ENCODE measurements at regions not wholly inside any gene's neighbourhood (a gene's known extent, or its start where the extent isn't known, plus 50 kb on each side); places are given as distances from the start of the nearest gene placed in this dataset.

DNA sequence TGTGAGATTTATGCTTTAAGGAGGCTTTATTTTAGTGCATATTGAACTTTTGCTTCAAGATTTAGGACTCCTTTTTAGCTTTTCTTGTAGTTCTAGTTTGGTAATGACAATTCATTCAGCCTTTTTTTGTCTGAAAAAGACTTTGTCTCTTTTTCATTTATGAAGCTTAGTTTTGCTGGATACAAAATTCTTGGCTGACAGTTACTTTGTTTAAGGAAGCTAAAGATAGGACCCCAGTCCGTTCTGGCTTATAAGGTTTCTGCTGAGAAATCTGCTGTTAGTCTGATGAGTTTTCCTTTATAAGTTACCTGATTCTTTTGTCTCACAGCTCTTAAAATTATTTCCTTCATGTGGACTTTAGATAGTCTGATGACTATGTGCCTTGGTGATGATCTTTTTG, 142.8 kb upstream of the B3GAT2 start:
- H3K4me1 Mint-ChIP-seq = peaks cover 15% of the 10 kb centered on the region
- TF ChIP-seq, protein P1, sequence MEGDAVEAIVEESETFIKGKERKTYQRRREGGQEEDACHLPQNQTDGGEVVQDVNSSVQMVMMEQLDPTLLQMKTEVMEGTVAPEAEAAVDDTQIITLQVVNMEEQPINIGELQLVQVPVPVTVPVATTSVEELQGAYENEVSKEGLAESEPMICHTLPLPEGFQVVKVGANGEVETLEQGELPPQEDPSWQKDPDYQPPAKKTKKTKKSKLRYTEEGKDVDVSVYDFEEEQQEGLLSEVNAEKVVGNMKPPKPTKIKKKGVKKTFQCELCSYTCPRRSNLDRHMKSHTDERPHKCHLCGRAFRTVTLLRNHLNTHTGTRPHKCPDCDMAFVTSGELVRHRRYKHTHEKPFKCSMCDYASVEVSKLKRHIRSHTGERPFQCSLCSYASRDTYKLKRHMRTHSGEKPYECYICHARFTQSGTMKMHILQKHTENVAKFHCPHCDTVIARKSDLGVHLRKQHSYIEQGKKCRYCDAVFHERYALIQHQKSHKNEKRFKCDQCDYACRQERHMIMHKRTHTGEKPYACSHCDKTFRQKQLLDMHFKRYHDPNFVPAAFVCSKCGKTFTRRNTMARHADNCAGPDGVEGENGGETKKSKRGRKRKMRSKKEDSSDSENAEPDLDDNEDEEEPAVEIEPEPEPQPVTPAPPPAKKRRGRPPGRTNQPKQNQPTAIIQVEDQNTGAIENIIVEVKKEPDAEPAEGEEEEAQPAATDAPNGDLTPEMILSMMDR (IDR thresholded peaks at IDR 0.05; ENCODE audit: unreplicated experiment in 3 of 3) = no peak

DNA sequence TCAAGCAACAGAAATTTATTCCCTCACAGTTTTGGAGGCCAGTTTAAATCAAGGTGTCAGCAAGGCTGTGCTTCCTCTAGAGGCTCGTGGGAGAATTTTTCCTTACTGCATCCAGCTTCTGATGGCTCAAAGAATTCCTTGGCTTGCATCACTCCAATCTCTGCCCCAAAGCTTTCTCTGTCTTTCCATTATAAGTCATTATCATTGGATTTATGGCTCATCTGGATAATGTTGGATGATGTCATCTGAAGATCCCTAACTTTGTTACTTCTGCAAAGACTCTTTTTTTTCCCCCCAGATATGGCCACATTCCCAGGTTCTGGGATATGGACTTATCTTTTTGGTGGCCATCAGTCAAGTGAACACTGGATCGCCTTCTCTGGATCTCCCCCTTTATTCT, 146.3 kb upstream of the B3GAT2 start:
- peak overlapping the region in 2 of 3 experiments; percentile 22 to 50 for H3K27ac Mint-ChIP-seq

More for the DNA sequence above, 142.8 kb upstream of the B3GAT2 start:
- no peaks in the 10 kb centered on the region for H3K36me3 Mint-ChIP-seq (ENCODE audit: low read depth)
- no peak overlapping the region for H3K4me3 Mint-ChIP-seq
- H3K27me3 Mint-ChIP-seq (ENCODE audit: low read depth) = no peaks in the 10 kb centered on the region
- H3K9me3 Mint-ChIP-seq = peaks cover 37% of the 10 kb centered on the region
- H3K27ac Mint-ChIP-seq = no peak overlapping the region

DNA sequence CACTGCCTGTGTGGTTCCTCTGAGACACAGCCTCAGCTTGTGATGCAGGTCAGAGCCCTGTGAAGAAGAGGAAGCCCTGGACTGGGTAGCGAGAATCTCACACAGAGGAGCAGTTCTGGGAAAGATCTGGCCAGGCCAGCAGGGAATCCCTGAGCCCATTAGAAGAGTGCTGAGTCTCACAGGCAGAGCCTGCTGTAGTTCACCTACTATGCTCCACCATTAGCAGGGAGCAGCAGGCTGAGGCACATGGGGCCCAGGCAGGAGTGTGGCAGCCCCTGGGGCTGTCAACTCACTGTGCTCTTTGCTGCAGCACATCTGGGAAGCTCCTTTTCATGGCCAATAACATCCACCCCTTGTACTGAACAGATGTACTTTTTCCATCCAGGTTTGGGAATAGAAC, 146.8 kb upstream of the B3GAT2 start:
- Mint-ChIP-seq H3K27me3 (ENCODE audit: low read depth) (no peaks in the 10 kb centered on the region), H3K36me3 (ENCODE audit: low read depth) (no peaks in the 10 kb centered on the region), H3K9me3 (peaks cover 28% of the 10 kb centered on the region), H3K4me3 (no peak overlapping the region), H3K27ac (peak overlapping the region in 2 of 3 experiments; percentile 22 to 50), H3K4me1 (peaks cover 43% of the 10 kb centered on the region)
- TF ChIP-seq, protein P1 (IDR thresholded peaks at IDR 0.05; ENCODE audit: unreplicated experiment in 3 of 3) = no peak

More for the DNA sequence above, 146.3 kb upstream of the B3GAT2 start:
- no peaks in the 10 kb centered on the region for H3K27me3 Mint-ChIP-seq (ENCODE audit: low read depth)
- TF ChIP-seq, protein P1 (IDR thresholded peaks at IDR 0.05; ENCODE audit: unreplicated experiment in 3 of 3) = peak in 1 of 3 experiments; percentile 5
- H3K9me3 Mint-ChIP-seq = peaks cover 28% of the 10 kb centered on the region
- no peak overlapping the region for H3K4me3 Mint-ChIP-seq
- peaks cover 40% of the 10 kb centered on the region for H3K4me1 Mint-ChIP-seq
- H3K36me3 Mint-ChIP-seq (ENCODE audit: low read depth) = no peaks in the 10 kb centered on the region

DNA sequence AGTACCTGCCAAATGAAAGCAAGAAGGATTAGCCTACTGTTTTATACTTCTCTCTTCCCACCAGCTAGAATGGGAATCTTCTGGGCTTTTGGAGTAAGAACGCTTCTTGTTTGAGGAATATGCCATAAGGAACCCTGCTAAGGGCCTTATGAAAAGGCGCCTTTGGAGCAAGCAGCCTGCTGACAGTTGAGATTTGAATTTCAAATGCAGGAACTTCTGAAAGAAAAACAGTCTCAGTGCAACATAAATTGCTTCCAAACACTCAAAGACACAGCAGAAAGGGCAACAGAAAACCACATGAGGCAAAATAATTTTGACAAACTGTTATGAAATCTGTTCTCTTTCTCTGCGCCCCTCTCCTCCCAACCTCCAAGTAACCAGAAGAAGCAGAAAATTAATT, 149.4 kb upstream of the B3GAT2 start:
- H3K4me3 Mint-ChIP-seq = no peak overlapping the region
- peaks cover 3% of the 10 kb centered on the region for H3K27me3 Mint-ChIP-seq (ENCODE audit: low read depth)
- H3K27ac Mint-ChIP-seq = peak overlapping the region; percentile 86 to 94 (median 90)
- TF ChIP-seq, protein P1 (IDR thresholded peaks at IDR 0.05; ENCODE audit: unreplicated experiment in 3 of 3) = no peak
- H3K9me3 Mint-ChIP-seq = peaks cover 8% of the 10 kb centered on the region
- H3K36me3 Mint-ChIP-seq (ENCODE audit: low read depth) = no peaks in the 10 kb centered on the region
- peaks cover 55% of the 10 kb centered on the region for H3K4me1 Mint-ChIP-seq

DNA sequence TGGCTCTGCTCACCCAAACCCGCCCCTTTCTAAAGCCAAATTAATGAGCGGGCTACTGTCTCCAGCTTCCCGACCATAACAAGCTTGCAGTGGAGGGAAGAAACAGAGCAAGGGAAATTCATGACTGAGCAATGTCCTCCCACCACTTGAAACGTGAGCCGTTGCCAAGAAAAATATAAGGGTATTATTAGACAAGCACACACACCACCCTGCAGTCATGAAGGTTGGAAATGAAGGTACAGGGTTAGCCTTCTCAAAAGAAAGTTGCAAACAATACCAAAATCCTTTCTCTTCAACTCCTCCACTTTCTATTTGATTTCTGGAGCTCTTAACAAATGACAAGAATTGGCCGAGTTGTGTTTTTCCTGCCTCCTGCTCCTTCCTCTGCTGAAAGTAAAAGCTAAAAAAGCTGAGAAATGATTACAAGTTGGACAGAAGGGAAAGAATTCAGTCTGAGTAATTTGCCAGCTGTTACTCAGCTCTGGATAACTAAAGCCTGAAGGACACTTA, 151.1 kb upstream of the B3GAT2 start:
- Mint-ChIP-seq H3K9me3 (peaks cover 4% of the 10 kb centered on the region), H3K36me3 (ENCODE audit: low read depth) (no peaks in the 10 kb centered on the region), H3K4me1 (peaks cover 57% of the 10 kb centered on the region), H3K4me3 (peak overlapping the region; percentile 18 to 34 (median 20)), H3K27me3 (ENCODE audit: low read depth) (peaks cover 3% of the 10 kb centered on the region), H3K27ac (peak overlapping the region; percentile 90 to 94 (median 91))
- TF ChIP-seq, protein P1 (IDR thresholded peaks at IDR 0.05; ENCODE audit: unreplicated experiment in 3 of 3) = no peak

DNA sequence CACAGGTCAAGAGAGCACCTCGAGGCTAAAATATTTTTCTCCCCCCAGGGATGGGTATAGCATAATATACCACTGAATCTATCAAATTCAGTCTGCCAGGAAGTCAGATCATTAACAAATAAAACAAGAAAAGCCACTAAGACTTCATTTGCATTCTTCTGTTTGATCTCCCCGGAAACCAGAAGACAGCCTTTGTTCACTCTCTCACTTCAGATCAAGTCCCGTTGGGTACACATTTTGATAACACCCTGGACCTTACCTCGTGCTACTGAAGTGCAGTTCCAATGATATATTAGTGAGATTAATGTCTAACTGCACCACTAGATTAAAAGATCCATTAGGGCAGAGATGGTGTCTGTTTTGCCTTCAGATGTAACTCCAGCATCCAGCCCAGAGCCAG, 157.7 kb upstream of the B3GAT2 start:
- Mint-ChIP-seq H3K4me3 (no peak overlapping the region), H3K9me3 (peaks cover 14% of the 10 kb centered on the region), H3K36me3 (ENCODE audit: low read depth) (no peaks in the 10 kb centered on the region), H3K4me1 (peaks cover 15% of the 10 kb centered on the region), H3K27ac (no peak overlapping the region), H3K27me3 (ENCODE audit: low read depth) (peaks cover 3% of the 10 kb centered on the region)
- TF ChIP-seq, protein P1 (IDR thresholded peaks at IDR 0.05; ENCODE audit: unreplicated experiment in 3 of 3) = no peak

All from nephron (organoid).